ENCODE measurements at regions not wholly inside any gene's neighbourhood (a gene's known extent, or its start where the extent isn't known, plus 50 kb on each side); places are given as distances from the start of the nearest gene placed in this dataset.
"Not testable (repeated sequence)": the region's sequence is repeated elsewhere in the genome, so short reads cannot be mapped to it uniquely, and the experiment has no call there.

DNA sequence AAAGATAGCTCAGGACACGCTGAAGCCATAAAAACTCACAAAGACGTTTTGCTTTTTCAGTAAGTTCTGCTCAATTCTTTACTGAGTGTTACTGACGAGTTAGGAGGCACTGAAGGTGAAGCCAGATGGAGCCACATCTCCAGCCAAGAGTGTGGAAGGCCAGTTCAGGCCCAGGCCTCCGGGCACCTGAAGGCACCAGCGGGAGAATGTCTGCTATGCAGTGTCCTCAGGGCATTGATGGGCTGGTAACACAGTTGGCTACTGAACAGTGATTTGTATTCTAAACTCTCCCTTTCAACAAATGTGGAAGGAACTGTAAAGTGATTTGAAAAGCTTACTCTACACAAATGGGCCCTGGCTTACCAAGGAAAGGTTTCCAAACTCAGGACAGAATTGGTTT is 64.8 kb upstream of the SVIL start:
- Mint-ChIP-seq H3K27me3 (ENCODE audit: low read depth) (no peaks in the 10 kb centered on the region), H3K4me3 (no peak overlapping the region), H3K9me3 (no peaks in the 10 kb centered on the region), H3K36me3 (peaks cover 9% of the 10 kb centered on the region), H3K4me1 (peaks cover 40% of the 10 kb centered on the region), H3K27ac (peak overlapping the region; percentile 94)
- TF ChIP-seq, protein P1, sequence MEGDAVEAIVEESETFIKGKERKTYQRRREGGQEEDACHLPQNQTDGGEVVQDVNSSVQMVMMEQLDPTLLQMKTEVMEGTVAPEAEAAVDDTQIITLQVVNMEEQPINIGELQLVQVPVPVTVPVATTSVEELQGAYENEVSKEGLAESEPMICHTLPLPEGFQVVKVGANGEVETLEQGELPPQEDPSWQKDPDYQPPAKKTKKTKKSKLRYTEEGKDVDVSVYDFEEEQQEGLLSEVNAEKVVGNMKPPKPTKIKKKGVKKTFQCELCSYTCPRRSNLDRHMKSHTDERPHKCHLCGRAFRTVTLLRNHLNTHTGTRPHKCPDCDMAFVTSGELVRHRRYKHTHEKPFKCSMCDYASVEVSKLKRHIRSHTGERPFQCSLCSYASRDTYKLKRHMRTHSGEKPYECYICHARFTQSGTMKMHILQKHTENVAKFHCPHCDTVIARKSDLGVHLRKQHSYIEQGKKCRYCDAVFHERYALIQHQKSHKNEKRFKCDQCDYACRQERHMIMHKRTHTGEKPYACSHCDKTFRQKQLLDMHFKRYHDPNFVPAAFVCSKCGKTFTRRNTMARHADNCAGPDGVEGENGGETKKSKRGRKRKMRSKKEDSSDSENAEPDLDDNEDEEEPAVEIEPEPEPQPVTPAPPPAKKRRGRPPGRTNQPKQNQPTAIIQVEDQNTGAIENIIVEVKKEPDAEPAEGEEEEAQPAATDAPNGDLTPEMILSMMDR (IDR thresholded peaks at IDR 0.05; ENCODE audit: unreplicated experiment), result no peak
- DNase-seq (ENCODE audit: low spot score in 2 of 2, unreplicated experiment in 2 of 2), result no peak

DNA sequence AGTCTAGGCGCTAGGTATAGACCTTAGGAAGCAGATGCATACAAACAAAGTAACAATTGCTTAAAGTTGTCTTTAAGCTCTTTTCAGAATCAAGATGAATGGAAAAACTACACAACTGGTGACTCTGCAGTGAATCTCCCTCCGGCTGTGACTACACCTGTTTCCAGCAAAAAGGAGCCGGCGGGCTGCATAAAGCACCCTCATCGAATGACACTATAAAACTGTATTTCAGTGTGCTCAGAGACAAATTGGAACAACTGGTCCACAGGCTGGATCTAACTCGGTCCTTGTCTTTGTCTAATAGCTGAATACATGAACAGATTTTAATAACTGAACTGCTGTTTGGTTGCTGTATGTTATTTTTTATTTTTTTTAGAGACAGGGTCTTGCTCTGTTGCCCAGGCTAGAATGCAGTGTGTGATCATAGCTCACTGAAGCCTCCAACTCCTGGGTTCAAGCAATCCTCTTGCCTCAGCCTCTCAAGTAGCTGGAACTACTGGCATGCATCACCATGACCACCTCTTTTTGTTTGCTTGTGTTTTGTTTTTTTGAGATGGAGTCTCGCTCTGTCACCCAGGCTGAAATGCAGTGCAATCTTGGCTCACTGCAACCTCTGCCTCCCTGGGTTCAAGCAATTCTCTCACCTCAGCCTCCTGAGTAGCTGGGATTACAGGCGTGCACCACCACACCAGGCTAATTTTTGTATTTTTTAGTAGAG is 64.2 kb upstream of the SVIL start:
- no peak for DNase-seq (ENCODE audit: low spot score in 2 of 2, unreplicated experiment in 2 of 2)
- peaks cover 33% of the 10 kb centered on the region for H3K4me1 Mint-ChIP-seq
- no peak overlapping the region for H3K27ac Mint-ChIP-seq
- TF ChIP-seq, protein P1 (IDR thresholded peaks at IDR 0.05; ENCODE audit: unreplicated experiment), result no peak
- no peaks in the 10 kb centered on the region for H3K9me3 Mint-ChIP-seq
- H3K27me3 Mint-ChIP-seq (ENCODE audit: low read depth), result no peaks in the 10 kb centered on the region
- H3K36me3 Mint-ChIP-seq, result peaks cover 9% of the 10 kb centered on the region
- H3K4me3 Mint-ChIP-seq, result no peak overlapping the region

DNA sequence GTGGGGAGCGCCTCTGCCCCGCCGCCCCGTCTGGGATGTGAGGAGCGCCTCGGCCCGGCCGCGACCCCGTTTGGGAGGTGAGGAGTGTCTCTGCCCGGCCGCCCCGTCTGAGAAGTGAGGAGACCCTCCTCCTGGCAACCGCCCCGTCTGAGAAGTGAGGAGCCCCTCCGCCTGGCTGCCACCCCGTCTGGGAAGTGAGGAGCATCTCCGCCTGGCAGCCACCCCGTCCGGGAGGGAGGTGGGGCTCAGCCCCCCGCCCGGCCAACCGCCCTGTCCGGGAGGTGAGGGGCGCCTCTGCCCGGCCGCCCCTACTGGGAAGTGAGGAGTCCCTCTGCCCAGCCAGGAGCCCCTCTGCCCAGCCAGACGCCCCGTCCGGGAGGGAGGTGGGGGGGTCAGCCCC is 61.8 kb upstream of the SVIL start:
- not testable (repeated sequence) for H3K9me3 Mint-ChIP-seq; H3K36me3 Mint-ChIP-seq; H3K27me3 Mint-ChIP-seq (ENCODE audit: low read depth); H3K4me3 Mint-ChIP-seq; H3K27ac Mint-ChIP-seq; DNase-seq (ENCODE audit: low spot score in 2 of 2, unreplicated experiment in 2 of 2)
- H3K4me1 Mint-ChIP-seq, result peaks cover 24% of the 10 kb centered on the region

DNA sequence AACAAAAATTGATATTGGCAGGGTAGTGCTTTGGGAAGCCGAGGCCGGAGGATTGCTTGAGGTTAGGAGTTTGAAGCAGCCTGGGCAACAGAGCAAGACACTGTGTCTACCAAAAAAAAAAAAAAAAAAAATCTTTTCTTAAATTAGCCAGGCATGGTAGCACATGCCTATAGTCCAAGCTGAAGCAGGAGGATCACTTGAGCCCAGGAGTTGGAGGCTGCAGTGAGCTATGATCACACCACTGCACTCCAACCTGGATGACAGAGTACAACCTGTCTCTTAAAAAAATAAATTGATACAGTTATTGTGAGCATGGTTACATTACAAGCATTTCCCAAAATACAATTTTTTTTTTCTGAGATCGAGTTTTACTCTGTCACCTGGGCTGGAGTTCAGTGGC is 59.4 kb upstream of the SVIL start:
- H3K27ac Mint-ChIP-seq, result no peak overlapping the region
- H3K27me3 Mint-ChIP-seq (ENCODE audit: low read depth), result no peaks in the 10 kb centered on the region
- H3K4me1 Mint-ChIP-seq, result peaks cover 10% of the 10 kb centered on the region
- H3K4me3 Mint-ChIP-seq, result no peak overlapping the region
- H3K9me3 Mint-ChIP-seq, result no peaks in the 10 kb centered on the region
- no peak for DNase-seq (ENCODE audit: low spot score in 2 of 2, unreplicated experiment in 2 of 2)
- TF ChIP-seq, protein P1 (IDR thresholded peaks at IDR 0.05; ENCODE audit: unreplicated experiment), result no peak
- H3K36me3 Mint-ChIP-seq, result peaks cover 4% of the 10 kb centered on the region

DNA sequence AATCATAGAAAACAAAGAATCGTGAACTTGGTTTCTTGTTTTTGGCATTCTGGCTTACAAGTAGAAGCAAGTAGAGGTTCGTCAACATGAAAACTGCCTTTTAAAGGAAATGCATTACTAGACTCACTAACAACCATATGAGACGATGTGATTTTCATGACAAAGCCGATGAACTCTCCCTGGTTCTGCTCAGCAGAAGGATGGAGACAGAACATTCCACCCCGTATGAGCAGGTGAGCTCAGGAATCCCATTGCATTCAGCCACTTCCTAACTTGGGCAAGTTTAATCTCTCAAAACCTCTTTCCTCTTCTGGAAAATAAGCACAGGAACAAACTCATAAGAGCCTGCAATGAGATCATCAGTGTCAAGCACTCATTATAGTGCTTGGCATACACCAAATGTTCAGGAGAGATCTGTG is 57.4 kb upstream of the SVIL start:
- Mint-ChIP-seq H3K27ac (peak overlapping the region; percentile 64), H3K36me3 (peaks cover 4% of the 10 kb centered on the region), H3K9me3 (no peaks in the 10 kb centered on the region)

DNA sequence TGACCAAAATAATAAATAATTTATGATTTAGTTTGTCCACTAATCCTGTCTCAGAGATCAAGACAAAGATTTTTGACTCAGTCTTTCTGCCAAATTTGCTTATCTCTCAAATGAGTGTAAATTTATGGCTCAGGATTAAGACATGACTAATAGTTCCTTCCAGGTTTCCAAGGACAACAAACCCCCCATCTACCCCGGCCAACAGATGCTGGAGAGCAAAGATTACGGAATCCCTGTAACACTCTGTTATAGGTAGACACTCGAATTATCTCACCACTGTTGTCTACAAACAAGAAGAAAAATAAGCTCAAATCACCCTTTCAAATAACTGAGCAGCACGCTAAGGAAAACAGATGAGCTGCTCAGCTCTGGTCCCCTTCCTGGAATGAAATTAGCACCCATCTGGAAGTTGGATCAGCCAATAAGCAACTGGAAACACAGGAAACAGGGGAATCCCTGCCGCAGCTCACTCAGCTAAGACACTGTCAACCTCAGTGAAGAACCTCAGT is 56.8 kb upstream of the SVIL start:
- peak overlapping the region; percentile 64 for H3K27ac Mint-ChIP-seq
- no peaks in the 10 kb centered on the region for H3K27me3 Mint-ChIP-seq (ENCODE audit: low read depth)
- H3K36me3 Mint-ChIP-seq, result peaks cover 4% of the 10 kb centered on the region
- no peak overlapping the region for H3K4me3 Mint-ChIP-seq
- TF ChIP-seq, protein P1 (IDR thresholded peaks at IDR 0.05; ENCODE audit: unreplicated experiment), result no peak
- DNase-seq (ENCODE audit: low spot score in 2 of 2, unreplicated experiment in 2 of 2), result no peak
- peaks cover 20% of the 10 kb centered on the region for H3K4me1 Mint-ChIP-seq
- H3K9me3 Mint-ChIP-seq, result no peaks in the 10 kb centered on the region

More for the DNA sequence above, 57.4 kb upstream of the SVIL start:
- DNase-seq (ENCODE audit: low spot score in 2 of 2, unreplicated experiment in 2 of 2), result no peak
- H3K4me3 Mint-ChIP-seq, result no peak overlapping the region
- H3K27me3 Mint-ChIP-seq (ENCODE audit: low read depth), result no peaks in the 10 kb centered on the region
- TF ChIP-seq, protein P1 (IDR thresholded peaks at IDR 0.05; ENCODE audit: unreplicated experiment), result no peak
- peaks cover 20% of the 10 kb centered on the region for H3K4me1 Mint-ChIP-seq

All from mesothelial cell of epicardium (in vitro differentiated cells).